Nucleus accumbens (tissue), 56 donors: ENCODE measurements at regions not wholly inside any gene's neighbourhood (a gene's known extent, or its start where the extent isn't known, plus 50 kb on each side); places are given as distances from the start of the nearest gene placed in this dataset.
A peak's percentile ranks its signal among the peaks of the same experiment; 100 is the strongest.
"Not testable (repeated sequence)": the region's sequence is repeated elsewhere in the genome, so short reads cannot be mapped to it uniquely, and the experiment has no call there.

Source experiments
- DNase-seq, 56 donors: peaks; one replicate each; lab custom pipeline; 2025; lab: John Stamatoyannopoulos, UW

GRCh38 chr3:105083945-105084344 is 282.8 kb upstream of the ALCAM start:
- no peak for DNase-seq

- no peak for DNase-seq
Observed at GRCh38 chr3:105085506-105085905, 281.2 kb upstream of the ALCAM start.

- no peak for DNase-seq
Observed at GRCh38 chr3:105093371-105094252, 273.1 kb upstream of the ALCAM start.

GRCh38 chr3:105094588-105094987 is 272.1 kb upstream of the ALCAM start:
- no peak for DNase-seq

- DNase-seq = no peak
Observed at GRCh38 chr3:105096071-105096470, 270.6 kb upstream of the ALCAM start.

- DNase-seq = no peak
Observed at GRCh38 chr3:105101603-105102002, 265.1 kb upstream of the ALCAM start.

GRCh38 chr3:105103139-105103538 is 263.6 kb upstream of the ALCAM start:
- no peak for DNase-seq

GRCh38 chr3:105108823-105109222 is 257.9 kb upstream of the ALCAM start:
- no peak for DNase-seq

- DNase-seq = no peak
Observed at GRCh38 chr3:105118905-105119304, 247.8 kb upstream of the ALCAM start.

GRCh38 chr3:105119801-105120340 is 246.8 kb upstream of the ALCAM start:
- no peak for DNase-seq

GRCh38 chr3:105130911-105131310 is 235.8 kb upstream of the ALCAM start:
- no peak for DNase-seq

GRCh38 chr3:105137911-105138310 is 228.8 kb upstream of the ALCAM start:
- peak in 1 of 56 donors; percentile 3 for DNase-seq

GRCh38 chr3:105139881-105140560 is 226.7 kb upstream of the ALCAM start:
- DNase-seq = no peak

- no peak for DNase-seq
Observed at GRCh38 chr3:105140899-105141367, 225.8 kb upstream of the ALCAM start.

GRCh38 chr3:105144837-105145236 is 221.9 kb upstream of the ALCAM start:
- DNase-seq = no peak

- no peak for DNase-seq
Observed at GRCh38 chr3:105145511-105145910, 221.2 kb upstream of the ALCAM start.

- not testable (repeated sequence) for DNase-seq
Observed at GRCh38 chr3:105149197-105149596, 217.5 kb upstream of the ALCAM start.

GRCh38 chr3:105152987-105153386 is 213.7 kb upstream of the ALCAM start:
- DNase-seq = no peak

- no peak for DNase-seq
Observed at GRCh38 chr3:105154692-105155091, 212.0 kb upstream of the ALCAM start.

- DNase-seq = no peak
Observed at GRCh38 chr3:105157067-105157765, 209.5 kb upstream of the ALCAM start.

GRCh38 chr3:105157766-105158085 is 209.0 kb upstream of the ALCAM start:
- no peak for DNase-seq
